ENCODE measurements at regions not wholly inside any gene's neighbourhood (a gene's known extent, or its start where the extent isn't known, plus 50 kb on each side); places are given as distances from the start of the nearest gene placed in this dataset.

- TF ChIP-seq IRF3 (IDR thresholded peaks at IDR 0.05) = no peak
- no peak for TF ChIP-seq E2F4 (IDR thresholded peaks at IDR 0.05; ENCODE audit: low read depth, low read length)
- TF ChIP-seq SIN3A (IDR thresholded peaks at IDR 0.05; ENCODE audit: low read depth, low read length) = no peak
- no peak for TF ChIP-seq CHD2 (IDR thresholded peaks at IDR 0.05; ENCODE audit: borderline replicate concordance, low read depth, low read length)
- no peak for TF ChIP-seq RFX5 (IDR thresholded peaks at IDR 0.05; ENCODE audit: low read depth, low read length)
- TF ChIP-seq MTA2 (IDR thresholded peaks at IDR 0.05; ENCODE audit: low read depth) = no peak
Observed at GRCh38 chr6:43869792-43870659, 100.0 kb downstream of the VEGFA start (continued).

- Histone ChIP-seq H3K27ac (ENCODE audit: control insufficient read depth, insufficient read depth) (no peak overlapping the region), H3K9me3 (replicated peaks; ENCODE audit: control insufficient read depth, insufficient read depth, low read length) (no peaks in the 10 kb centered on the region), H3K36me3 (ENCODE audit: control insufficient read depth in 2 of 2, insufficient read depth in 2 of 2, low read length in 1 of 2) (no peaks in the 10 kb centered on the region), H2AFZ (ENCODE audit: control insufficient read depth, low read depth, low read length) (no peak overlapping the region), H3K4me3 (no peak overlapping the region), H3K27me3 (replicated peaks in 1 of 2; ENCODE audit: control insufficient read depth in 2 of 2, insufficient read depth in 2 of 2, low read length in 1 of 2) (peaks cover 0 to 3% of the 10 kb centered on the region in 2 experiments; a peak in 1 of 4 replicates), H4K20me1 (ENCODE audit: control insufficient read depth, insufficient read depth) (no peaks in the 10 kb centered on the region), H3K9ac (ENCODE audit: control insufficient read depth, insufficient read depth, low read length) (no peak overlapping the region), H3K4me1 (ENCODE audit: control insufficient read depth, insufficient read depth, low read length) (no peaks in the 10 kb centered on the region), H3K4me2 (ENCODE audit: control insufficient read depth, insufficient read depth) (no peak overlapping the region), H3K79me2 (ENCODE audit: control insufficient read depth, insufficient read depth, low read length) (no peaks in the 10 kb centered on the region)
- WGBS (ENCODE audit: insufficient coverage, insufficient replicate concordance, low lambda C conversion rate, missing lambda C conversion rate) = 28% methylated on average over 12 of the region's 12 CpGs
- no TSS peak for BruUV-seq (replicated peaks)
- ChIA-PET POLR2A (no interaction called here), CTCF (no interaction called here), RAD21 (ENCODE audit: unreplicated experiment) (no interaction called here), SMC1A (ENCODE audit: uncharacterized antibody, unreplicated experiment) (interaction anchor here (1.1 to 1.4 kb wide), 2 partner anchors 13 to 95 kb away, joined by 3 to 4 read pairs; no protein-coding TSS in a partner anchor)
- ATAC-seq (no peak), FAIRE-seq (no peak), DNase-seq (ENCODE audit: low read depth, low spot score) (no peak)
- intact Hi-C loops (cut with micrococcal nuclease; ENCODE audit: unreplicated experiment) = no loop called here
- in situ Hi-C loops (cut with MboI) = no loop called here
- TF ChIP-seq E2F8 (IDR thresholded peaks at IDR 0.05; ENCODE audit: low read depth, partially characterized antibody) (no peak), SIN3A (IDR thresholded peaks at IDR 0.05; ENCODE audit: low read depth, low read length) (no peak), ZNF207 (IDR thresholded peaks at IDR 0.05; ENCODE audit: borderline replicate concordance) (no peak), ZSCAN29 (IDR thresholded peaks at IDR 0.05) (no peak), TCF12 (IDR thresholded peaks at IDR 0.05; ENCODE audit: low read depth, low read length) (no peak), HDGF (IDR thresholded peaks at IDR 0.05) (no peak), RELB (IDR thresholded peaks at IDR 0.05; ENCODE audit: low read depth) (no peak), CHD2 (IDR thresholded peaks at IDR 0.05; ENCODE audit: borderline replicate concordance, low read depth, low read length) (no peak), SUPT20H (IDR thresholded peaks at IDR 0.05; ENCODE audit: borderline replicate concordance, control insufficient read depth, low read depth, low read length) (no peak), NBN (IDR thresholded peaks at IDR 0.05) (no peak), KDM1A (IDR thresholded peaks at IDR 0.05; ENCODE audit: borderline replicate concordance) (no peak), RAD51 (IDR thresholded peaks at IDR 0.05) (no peak)
Observed at GRCh38 chr6:43869079-43869710, 99.2 kb downstream of the VEGFA start.
